Gastrocnemius medialis (tissue), 4 donors: ENCODE measurements at regions not wholly inside any gene's neighbourhood (a gene's known extent, or its start where the extent isn't known, plus 50 kb on each side); places are given as distances from the start of the nearest gene placed in this dataset.

ENCODE experiments used
- ATAC-seq, 2 donors: fragments of 150-250 bp; one replicate each; pipeline ENCODE4 v1.9.1; 2016
- DNase-seq, 2 donors: peaks; one replicate each; pipeline ENCODE4 v3.0.0-alpha.2; 2019
- H3K27ac ChIP-seq, 4 donors: fragments of 200-600 bp; sonication (generic); 1 replicate in 1 of 4; 2 replicates in 3 of 4; pipeline ENCODE4 v1.5.1; 2016 to 2018; ENCODE audit warnings: mild to moderate bottlenecking in 2 of 4, moderate library complexity in 1 of 4
- H3K27me3 ChIP-seq, 3 donors: fragments of 200-600 bp; sonication (generic) in 2 of 3; 1 replicate in 1 of 3; 2 replicates in 2 of 3; pipeline versions ENCODE4 v1.5.1 to v1.6.0; 2016 to 2019; ENCODE audit warnings: mild to moderate bottlenecking in 1 of 3, moderate library complexity in 1 of 3
- H3K36me3 ChIP-seq, 2 donors: fragments of 200-600 bp; sonication (generic) in 1 of 2; one replicate each; pipeline ENCODE4 v1.5.1; 2017 to 2018
- H3K4me1 ChIP-seq, 2 donors: fragments of 200-600 bp; sonication (generic) in 1 of 2; one replicate each; pipeline ENCODE4 v1.5.1; 2016 to 2017; ENCODE audit warnings: mild to moderate bottlenecking in 2 of 2
- H3K4me3 ChIP-seq, 4 donors: fragments of 200-600 bp; sonication (generic) in 3 of 4; 1 replicate in 1 of 4; 2 replicates in 3 of 4; pipeline ENCODE4 v1.5.1; 2016 to 2019; ENCODE audit warnings: mild to moderate bottlenecking in 2 of 4
- H3K9me3 ChIP-seq, 3 donors: fragments of 200-600 bp; sonication (generic) in 2 of 3; 1 replicate in 1 of 3; 2 replicates in 2 of 3; pipeline ENCODE4 v1.5.1; 2016 to 2019
- POLR2A ChIP-seq, 2 donors: fragments of 450-650 bp; IDR thresholded peaks; one replicate each; pipeline ENCODE4 v1.6.1; 2017; ENCODE audit warnings: antibody characterized with exemption in 2 of 2, mild to moderate bottlenecking in 2 of 2, moderate library complexity in 2 of 2
- in situ Hi-C, 4 donors: fragments of 200-750 bp; cut with MboI; loops; one replicate each; pipeline versions ENCODE4 v1.15.0 to v1.8.0; 2017; ENCODE audit warnings: low sequenced_read_pairs in 4 of 4
- intact Hi-C: fragments of 100-400 bp; cut with DNase I; formaldehyde crosslinking; loops from one replicate; pipeline ENCODE4 v1.15.1; 2023; ENCODE audit warnings: low total_unique reads
- TF ChIP-seq, protein P1 (sequence below), 5 experiments: fragments of 450-650 bp in 3 of 5; fragments of 200-600 bp in 2 of 5; sonication (generic) in 2 of 5; IDR thresholded peaks in 4 of 5; conservative IDR thresholded peaks in 1 of 5; 1 replicate in 4 of 5; 2 replicates in 1 of 5; pipeline ENCODE4 v1.5.1; 2016 to 2019; ENCODE audit warnings: antibody characterized with exemption in 5 of 5, mild to moderate bottlenecking in 3 of 5, moderate library complexity in 3 of 5

DNA sequence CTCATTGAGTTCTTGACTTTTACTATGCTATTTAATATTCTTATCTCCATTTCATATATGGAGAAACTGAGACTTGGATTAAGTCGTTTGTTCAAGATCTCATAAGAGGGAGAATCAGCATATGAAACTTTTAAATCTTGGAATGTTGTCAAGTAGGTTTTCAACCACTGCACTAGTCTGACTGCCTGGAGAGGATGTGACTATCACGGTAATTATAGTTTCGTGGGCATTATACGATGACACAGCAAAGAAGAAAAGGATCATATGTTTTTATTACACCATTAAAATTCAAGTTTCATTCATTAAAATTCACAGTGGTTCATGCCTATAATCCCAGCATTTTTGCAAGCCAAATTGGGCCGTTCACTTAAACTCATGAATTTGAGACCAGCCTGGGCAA lies 555.2 kb downstream of the SLITRK1 start:
- in situ Hi-C loops (no loop called here), intact Hi-C loops (no loop called here)
- TF ChIP-seq, protein P1, sequence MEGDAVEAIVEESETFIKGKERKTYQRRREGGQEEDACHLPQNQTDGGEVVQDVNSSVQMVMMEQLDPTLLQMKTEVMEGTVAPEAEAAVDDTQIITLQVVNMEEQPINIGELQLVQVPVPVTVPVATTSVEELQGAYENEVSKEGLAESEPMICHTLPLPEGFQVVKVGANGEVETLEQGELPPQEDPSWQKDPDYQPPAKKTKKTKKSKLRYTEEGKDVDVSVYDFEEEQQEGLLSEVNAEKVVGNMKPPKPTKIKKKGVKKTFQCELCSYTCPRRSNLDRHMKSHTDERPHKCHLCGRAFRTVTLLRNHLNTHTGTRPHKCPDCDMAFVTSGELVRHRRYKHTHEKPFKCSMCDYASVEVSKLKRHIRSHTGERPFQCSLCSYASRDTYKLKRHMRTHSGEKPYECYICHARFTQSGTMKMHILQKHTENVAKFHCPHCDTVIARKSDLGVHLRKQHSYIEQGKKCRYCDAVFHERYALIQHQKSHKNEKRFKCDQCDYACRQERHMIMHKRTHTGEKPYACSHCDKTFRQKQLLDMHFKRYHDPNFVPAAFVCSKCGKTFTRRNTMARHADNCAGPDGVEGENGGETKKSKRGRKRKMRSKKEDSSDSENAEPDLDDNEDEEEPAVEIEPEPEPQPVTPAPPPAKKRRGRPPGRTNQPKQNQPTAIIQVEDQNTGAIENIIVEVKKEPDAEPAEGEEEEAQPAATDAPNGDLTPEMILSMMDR (IDR thresholded peaks at IDR 0.05 in 4 of 5, conservative IDR thresholded peaks at IDR 0.05 in 1 of 5) = no peak
- H3K27me3 ChIP-seq = no peaks in the 10 kb centered on the region
- no peak for DNase-seq
- H3K4me1 ChIP-seq = no peaks in the 10 kb centered on the region
- no peaks in the 10 kb centered on the region for H3K36me3 ChIP-seq
- ATAC-seq = no peak
- no peak overlapping the region for H3K4me3 ChIP-seq
- H3K9me3 ChIP-seq = no peaks in the 10 kb centered on the region
- no peak overlapping the region for H3K27ac ChIP-seq

DNA sequence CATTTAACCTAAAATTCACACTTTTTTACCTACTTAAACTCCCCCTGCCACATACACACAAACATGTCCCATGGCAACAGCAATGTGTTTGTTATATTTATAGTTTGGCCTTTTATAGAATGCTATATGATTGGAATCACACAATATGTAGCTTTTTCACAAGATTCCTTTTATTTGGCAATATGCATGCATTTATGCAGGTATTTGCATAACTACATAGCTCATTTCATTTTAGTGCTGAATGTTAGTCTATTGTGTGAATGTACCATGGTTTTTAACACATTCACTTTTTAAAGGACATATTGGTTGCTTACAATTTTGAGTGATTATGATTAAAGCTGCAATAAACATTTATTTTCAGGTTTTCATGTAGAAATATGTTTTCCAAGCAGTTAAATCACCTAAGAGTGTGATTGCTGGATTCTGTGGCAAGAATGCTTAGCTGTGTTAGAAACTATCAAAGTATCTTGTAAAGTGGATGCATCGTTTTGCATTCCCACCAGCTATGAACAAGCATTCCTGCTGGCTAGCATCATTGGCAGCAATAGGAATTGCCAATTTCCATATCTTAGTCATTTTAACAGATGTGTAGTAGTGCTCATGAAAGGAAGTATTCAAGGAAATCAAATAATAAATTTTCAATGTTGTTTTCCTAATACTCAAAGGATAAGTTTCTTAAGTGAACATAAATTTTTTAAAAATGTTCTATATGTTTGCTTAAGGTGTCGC lies 557.0 kb downstream of the SLITRK1 start:
- Histone ChIP-seq H3K4me3 (no peak overlapping the region), H3K4me1 (no peaks in the 10 kb centered on the region), H3K27me3 (no peaks in the 10 kb centered on the region), H3K9me3 (no peaks in the 10 kb centered on the region), H3K36me3 (no peaks in the 10 kb centered on the region), H3K27ac (no peak overlapping the region)
- TF ChIP-seq, protein P1 (IDR thresholded peaks at IDR 0.05 in 4 of 5, conservative IDR thresholded peaks at IDR 0.05 in 1 of 5) = no peak
- TF ChIP-seq POLR2A (IDR thresholded peaks at IDR 0.05) = no peak
- ATAC-seq (no peak), DNase-seq (no peak)
- in situ Hi-C loops (no loop called here), intact Hi-C loops (no loop called here)

DNA sequence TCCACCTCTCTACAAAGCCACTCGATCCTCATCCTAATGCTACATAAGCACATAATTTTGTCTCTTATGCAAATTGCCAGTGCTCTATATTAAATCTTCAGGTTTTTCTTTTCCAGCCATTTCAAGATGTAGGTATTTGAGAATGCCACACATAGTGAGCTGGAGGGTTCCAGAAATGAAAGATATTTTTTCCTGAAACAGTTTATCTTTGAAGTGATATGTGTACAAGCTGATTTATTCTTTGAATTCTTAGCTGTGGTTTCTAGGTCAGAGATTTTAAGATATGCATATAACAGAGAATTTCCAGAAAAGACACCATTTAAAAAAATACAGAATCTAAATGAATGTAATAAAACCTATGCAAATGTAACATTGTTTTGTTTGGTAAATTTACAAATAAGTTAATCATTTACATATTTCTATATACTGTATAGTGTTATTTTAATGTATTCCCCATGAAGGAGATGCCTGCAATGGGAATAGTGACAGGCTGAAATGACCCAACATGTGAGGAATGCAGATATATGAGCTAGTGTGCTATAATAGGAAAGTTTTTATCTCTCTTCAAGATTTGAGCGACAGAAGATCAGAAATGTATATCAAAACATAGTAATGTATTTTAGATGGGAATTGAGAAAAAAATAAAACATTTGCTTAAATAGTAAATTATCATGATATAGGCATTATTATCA lies 570.2 kb downstream of the SLITRK1 start:
- intact Hi-C loops (no loop called here), in situ Hi-C loops (no loop called here)
- no peaks in the 10 kb centered on the region for H3K9me3 ChIP-seq
- H3K4me1 ChIP-seq = no peaks in the 10 kb centered on the region
- ATAC-seq = no peak
- no peak for DNase-seq
- no peak overlapping the region for H3K27ac ChIP-seq
- no peaks in the 10 kb centered on the region for H3K27me3 ChIP-seq
- no peak overlapping the region for H3K4me3 ChIP-seq
- TF ChIP-seq, protein P1 (IDR thresholded peaks at IDR 0.05 in 4 of 5, conservative IDR thresholded peaks at IDR 0.05 in 1 of 5) = no peak
- no peak for TF ChIP-seq POLR2A (IDR thresholded peaks at IDR 0.05)
- H3K36me3 ChIP-seq = no peaks in the 10 kb centered on the region

DNA sequence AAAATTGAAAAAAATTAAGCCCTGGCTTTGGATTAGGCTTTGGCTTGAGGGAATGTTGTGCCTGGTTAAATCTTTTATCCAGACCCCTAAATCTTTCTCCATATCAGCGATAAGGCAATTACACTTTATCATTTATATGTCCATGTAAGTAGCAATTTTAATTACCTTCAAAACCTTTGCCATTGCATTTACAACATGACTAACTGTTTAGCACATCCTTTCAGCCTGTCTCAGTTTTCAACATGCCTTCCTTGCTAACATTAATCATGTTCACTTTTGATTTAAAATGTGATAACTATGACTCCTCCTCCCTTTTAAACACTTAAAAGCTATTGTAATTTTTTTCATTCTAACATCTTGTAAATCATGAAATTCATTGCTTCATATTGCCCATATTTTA lies 583.7 kb downstream of the SLITRK1 start:
- Histone ChIP-seq H3K27me3 (no peaks in the 10 kb centered on the region), H3K36me3 (no peaks in the 10 kb centered on the region), H3K4me3 (no peak overlapping the region), H3K9me3 (no peaks in the 10 kb centered on the region), H3K4me1 (no peaks in the 10 kb centered on the region), H3K27ac (no peak overlapping the region)
- in situ Hi-C loops = no loop called here
- no peak for TF ChIP-seq POLR2A (IDR thresholded peaks at IDR 0.05)
- TF ChIP-seq, protein P1 (IDR thresholded peaks at IDR 0.05 in 4 of 5, conservative IDR thresholded peaks at IDR 0.05 in 1 of 5) = no peak
- DNase-seq (no peak), ATAC-seq (no peak)
- intact Hi-C loops = no loop called here
